Smooth muscle cell (in vitro differentiated cells): ENCODE measurements at regions not wholly inside any gene's neighbourhood (a gene's known extent, or its start where the extent isn't known, plus 50 kb on each side); places are given as distances from the start of the nearest gene placed in this dataset.

Experiments
- DNase-seq: peaks from one replicate; lab custom pipeline; 2025; ENCODE audit not compliant: unreplicated experiment; lab: John Stamatoyannopoulos, UW
- H2AFZ ChIP-seq: fragments of 200-600 bp; sonication (generic); 2 replicates; pipeline ENCODE4 v1.6.0; 2016; ENCODE audit warnings: antibody characterized with exemption, low read depth, mild to moderate bottlenecking
- H3F3A ChIP-seq: fragments of 200-600 bp; sonication (generic); 2 replicates; pipeline ENCODE4 v1.6.0; 2017; ENCODE audit warnings: antibody characterized with exemption, low read depth
- H3K27ac ChIP-seq: fragments of 200-600 bp; sonication (generic); 2 replicates; pipeline ENCODE4 v1.5.1; 2016; ENCODE audit warnings: low read depth, mild to moderate bottlenecking
- H3K27me3 ChIP-seq: fragments of 200-600 bp; sonication (generic); 2 replicates; pipeline ENCODE4 v1.6.1; 2016; ENCODE audit warnings: low read depth, mild to moderate bottlenecking
- H3K36me3 ChIP-seq: fragments of 200-600 bp; sonication (generic); 2 replicates; pipeline ENCODE4 v1.5.1; 2016; ENCODE audit warnings: low read depth
- H3K4me1 ChIP-seq: fragments of 200-600 bp; sonication (generic); 2 replicates; pipeline ENCODE4 v1.5.1; 2016; ENCODE audit warnings: low read depth
- H3K4me2 ChIP-seq: fragments of 200-600 bp; sonication (generic); 2 replicates; pipeline ENCODE4 v1.6.0; 2016; ENCODE audit warnings: mild to moderate bottlenecking
- H3K4me3 ChIP-seq: fragments of 200-600 bp; sonication (generic); 2 replicates; pipeline ENCODE4 v1.5.1; 2016; ENCODE audit warnings: mild to moderate bottlenecking
- H3K79me2 ChIP-seq: fragments of 200-600 bp; sonication (generic); 2 replicates; pipeline ENCODE4 v1.6.0; 2016; ENCODE audit warnings: low read depth, mild to moderate bottlenecking
- H3K9ac ChIP-seq: fragments of 200-600 bp; sonication (generic); 2 replicates; pipeline ENCODE4 v1.6.0; 2016; ENCODE audit warnings: low read depth
- H3K9me3 ChIP-seq: fragments of 200-600 bp; sonication (generic); replicated peaks from 2 replicates; pipeline ENCODE4 v1.5.1; 2016; ENCODE audit warnings: low read depth
- H4K20me1 ChIP-seq: fragments of 200-600 bp; sonication (generic); 2 replicates; pipeline ENCODE4 v1.6.0; 2016; ENCODE audit warnings: low read depth
- WGBS: methylation state at CpG from one replicate; pipeline ENCODE4 v1.1.7; 2016; ENCODE audit warnings: low lambda C conversion rate; 5-methylcytosine and 5-hydroxymethylcytosine counted together
- TF ChIP-seq, protein P1 (sequence below): fragments of 200-600 bp; sonication (generic); IDR thresholded peaks from 2 replicates; pipeline ENCODE4 v1.5.1; 2017; ENCODE audit warnings: borderline replicate concordance, mild to moderate bottlenecking, antibody characterized with exemption; ENCODE audit not compliant: insufficient read depth, poor library complexity, severe bottlenecking

GRCh38 chr10:78935697-78936407 lies 132.9 kb upstream of the ZMIZ1 start:
- Histone ChIP-seq H3K36me3 (no peaks in the 10 kb centered on the region), H3K4me1 (peaks cover 5% of the 10 kb centered on the region), H3K9ac (no peak overlapping the region), H3K79me2 (no peaks in the 10 kb centered on the region), H3K4me3 (no peak overlapping the region), H3K4me2 (no peak overlapping the region), H3F3A (peaks cover 9% of the 10 kb centered on the region), H3K27me3 (no peaks in the 10 kb centered on the region), H2AFZ (no peak overlapping the region), H4K20me1 (no peaks in the 10 kb centered on the region), H3K9me3 (no peaks in the 10 kb centered on the region), H3K27ac (no peak overlapping the region)
- WGBS = 85% methylated on average over 12 of the region's 12 CpGs
- TF ChIP-seq, protein P1, sequence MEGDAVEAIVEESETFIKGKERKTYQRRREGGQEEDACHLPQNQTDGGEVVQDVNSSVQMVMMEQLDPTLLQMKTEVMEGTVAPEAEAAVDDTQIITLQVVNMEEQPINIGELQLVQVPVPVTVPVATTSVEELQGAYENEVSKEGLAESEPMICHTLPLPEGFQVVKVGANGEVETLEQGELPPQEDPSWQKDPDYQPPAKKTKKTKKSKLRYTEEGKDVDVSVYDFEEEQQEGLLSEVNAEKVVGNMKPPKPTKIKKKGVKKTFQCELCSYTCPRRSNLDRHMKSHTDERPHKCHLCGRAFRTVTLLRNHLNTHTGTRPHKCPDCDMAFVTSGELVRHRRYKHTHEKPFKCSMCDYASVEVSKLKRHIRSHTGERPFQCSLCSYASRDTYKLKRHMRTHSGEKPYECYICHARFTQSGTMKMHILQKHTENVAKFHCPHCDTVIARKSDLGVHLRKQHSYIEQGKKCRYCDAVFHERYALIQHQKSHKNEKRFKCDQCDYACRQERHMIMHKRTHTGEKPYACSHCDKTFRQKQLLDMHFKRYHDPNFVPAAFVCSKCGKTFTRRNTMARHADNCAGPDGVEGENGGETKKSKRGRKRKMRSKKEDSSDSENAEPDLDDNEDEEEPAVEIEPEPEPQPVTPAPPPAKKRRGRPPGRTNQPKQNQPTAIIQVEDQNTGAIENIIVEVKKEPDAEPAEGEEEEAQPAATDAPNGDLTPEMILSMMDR = no peak
- no peak for DNase-seq

- Histone ChIP-seq H3K27ac (no peak overlapping the region), H3K4me3 (no peak overlapping the region), H3K36me3 (no peaks in the 10 kb centered on the region), H3K4me1 (peaks cover 5% of the 10 kb centered on the region), H3K9me3 (no peaks in the 10 kb centered on the region), H3K79me2 (no peaks in the 10 kb centered on the region), H3K4me2 (no peak overlapping the region), H3K9ac (no peak overlapping the region), H4K20me1 (no peaks in the 10 kb centered on the region), H2AFZ (no peak overlapping the region), H3F3A (peaks cover 9% of the 10 kb centered on the region), H3K27me3 (no peaks in the 10 kb centered on the region)
- no peak for DNase-seq
- TF ChIP-seq, protein P1 = no peak
- WGBS = 73% methylated on average over 13 of the region's 13 CpGs
Observed at GRCh38 chr10:78936412-78937342, 132.1 kb upstream of the ZMIZ1 start.

GRCh38 chr10:78937393-78937792 lies 131.4 kb upstream of the ZMIZ1 start:
- Histone ChIP-seq H3K79me2 (no peaks in the 10 kb centered on the region), H3K9ac (no peak overlapping the region), H3K4me1 (peaks cover 5% of the 10 kb centered on the region), H3K9me3 (no peaks in the 10 kb centered on the region), H3K36me3 (no peaks in the 10 kb centered on the region), H3K27me3 (no peaks in the 10 kb centered on the region), H3K4me3 (no peak overlapping the region), H3K27ac (no peak overlapping the region), H3F3A (peaks cover 5% of the 10 kb centered on the region), H3K4me2 (no peak overlapping the region), H4K20me1 (no peaks in the 10 kb centered on the region), H2AFZ (no peak overlapping the region)
- DNase-seq = no peak
- 71% methylated on average over 5 of the region's 5 CpGs for WGBS
- TF ChIP-seq, protein P1 = no peak
